ENCODE measurements at regions not wholly inside any gene's neighbourhood (a gene's known extent, or its start where the extent isn't known, plus 50 kb on each side); places are given as distances from the start of the nearest gene placed in this dataset.

GRCh38 chr6:95094751-95095663, 482.3 kb upstream of the MANEA start (continued):
- no peak for TF ChIP-seq CSRNP1 (CRISPR knock-in tag; IDR thresholded peaks at IDR 0.05)
- no peak for TF ChIP-seq NCOR1 (IDR thresholded peaks at IDR 0.05; ENCODE audit: borderline replicate concordance, low read length)
- TF ChIP-seq ZFP41 (CRISPR knock-in tag; IDR thresholded peaks at IDR 0.05; ENCODE audit: borderline replicate concordance), result no peak
- no peak for TF ChIP-seq SP140L (CRISPR knock-in tag; IDR thresholded peaks at IDR 0.05; ENCODE audit: borderline replicate concordance)
- no peak for TF ChIP-seq ZBTB38 (CRISPR knock-in tag; IDR thresholded peaks at IDR 0.05)
- no peak for TF ChIP-seq ZHX2 (IDR thresholded peaks at IDR 0.05; ENCODE audit: low read depth)
- no peak for TF ChIP-seq ZHX2 (CRISPR knock-in tag; IDR thresholded peaks at IDR 0.05; ENCODE audit: borderline replicate concordance)
- no peak for TF ChIP-seq ZBTB1 (CRISPR knock-in tag; IDR thresholded peaks at IDR 0.05; ENCODE audit: borderline replicate concordance)
- no peak for TF ChIP-seq ZNF569 (CRISPR knock-in tag; IDR thresholded peaks at IDR 0.05; ENCODE audit: borderline replicate concordance)
